ENCODE measurements at regions not wholly inside any gene's neighbourhood (a gene's known extent, or its start where the extent isn't known, plus 50 kb on each side); places are given as distances from the start of the nearest gene placed in this dataset.

- TF ChIP-seq CTCF (IDR thresholded peaks at IDR 0.05; ENCODE audit: insufficient read depth, low read length, poor library complexity, severe bottlenecking) (no peak), EZH2phosphoT487 (conservative IDR thresholded peaks at IDR 0.05; ENCODE audit: low read length) (no peak)
Observed at GRCh38 chr17:63029541-63029940, 63.5 kb downstream of the TANC2 start.
